Caco-2 (cell line): ENCODE measurements at regions not wholly inside any gene's neighbourhood (a gene's known extent, or its start where the extent isn't known, plus 50 kb on each side); places are given as distances from the start of the nearest gene placed in this dataset.

Experiments
- BruUV-seq: library from RNA; stranded (reverse); fragments of 400-500 nt; replicated peaks from 2 replicates; lab custom pipeline; 2021; lab: Mats Ljungman, UMichigan
- CTCF ChIA-PET: fragments of 300-600 bp; sonication (Branson Sonifier 250); formaldehyde crosslinking; loops from one replicate; lab custom pipeline; 2022; ENCODE audit warnings: antibody characterized with exemption; lab: Charles Lee
- POLR2A ChIA-PET: fragments of 300-600 bp; sonication (Branson Sonifier 250); formaldehyde crosslinking; loops from one replicate; lab custom pipeline; 2022; ENCODE audit warnings: antibody characterized with exemption; lab: Charles Lee
- DNase-seq, 2 experiments: peaks; one replicate each; pipeline versions ENCODE4 v3.0.0 to v3.0.0-alpha.2; 2020 to 2022
- H3K27me3 ChIP-seq: replicated peaks from 2 replicates; pipeline ENCODE4 v1.6.0; 2011; ENCODE audit warnings: low read length; ENCODE audit not compliant: control insufficient read depth, insufficient read depth
- H3K36me3 ChIP-seq: 2 replicates; pipeline ENCODE4 v1.5.1; 2011; ENCODE audit warnings: low read length; ENCODE audit not compliant: control insufficient read depth, insufficient read depth
- H3K4me1 ChIP-seq: fragments of 250-450 bp; sonication (Bioruptor Pico); 2 replicates; pipeline ENCODE4 v1.5.1; 2020; ENCODE audit warnings: mild to moderate bottlenecking
- H3K4me3 ChIP-seq: 2 replicates; pipeline ENCODE4 v1.5.1; 2011; ENCODE audit warnings: low read depth, mild to moderate bottlenecking, control low read depth, low read length
- H3K9me3 ChIP-seq: fragments of 250-450 bp; sonication (Bioruptor Pico); 2 replicates; pipeline ENCODE4 v1.5.1; 2020; ENCODE audit warnings: mild to moderate bottlenecking, moderate library complexity
- H3K27ac Mint-ChIP-seq: one replicate; pipeline ENCODE4 v1.8.0; 2022; ENCODE audit warnings: mixed read lengths; ENCODE audit not compliant: unreplicated experiment
- H3K27me3 Mint-ChIP-seq: one replicate; pipeline ENCODE4 v1.8.0; 2022; ENCODE audit warnings: mixed read lengths; ENCODE audit not compliant: insufficient read depth, unreplicated experiment
- H3K36me3 Mint-ChIP-seq: one replicate; pipeline ENCODE4 v1.8.0; 2022; ENCODE audit warnings: mild to moderate bottlenecking, mixed read lengths; ENCODE audit not compliant: insufficient read depth, unreplicated experiment
- H3K4me1 Mint-ChIP-seq: one replicate; pipeline ENCODE4 v1.8.0; 2022; ENCODE audit warnings: low read depth, mixed read lengths; ENCODE audit not compliant: unreplicated experiment
- H3K4me3 Mint-ChIP-seq: one replicate; pipeline ENCODE4 v1.8.0; 2022; ENCODE audit warnings: mild to moderate bottlenecking, moderate library complexity, mixed read lengths; ENCODE audit not compliant: unreplicated experiment
- H3K9me3 Mint-ChIP-seq: one replicate; pipeline ENCODE4 v1.8.0; 2022; ENCODE audit warnings: mixed read lengths; ENCODE audit not compliant: unreplicated experiment
- CTCF ChIP-seq, 2 experiments: fragments of 200-600 bp in 1 of 2; IDR thresholded peaks; 1 replicate in 1 of 2; 2 replicates in 1 of 2; pipeline versions ENCODE4 v1.5.1 to v1.8.0; 2011 to 2022; ENCODE audit warnings: antibody characterized with exemption in 1 of 2, control low read depth in 1 of 2, inconsistent platforms in 1 of 2, low read depth in 1 of 2, low read length in 1 of 2, mild to moderate bottlenecking in 1 of 2, moderate library complexity in 1 of 2; ENCODE audit not compliant: insufficient read depth in 1 of 2, severe bottlenecking in 1 of 2, unreplicated experiment in 1 of 2
- intact Hi-C: fragments of 100-400 bp; cut with micrococcal nuclease; formaldehyde crosslinking; loops from one replicate; pipeline ENCODE4 v1.10.0; 2022; ENCODE audit not compliant: unreplicated experiment

GRCh38 chr22:44412136-44412731, 85.8 kb downstream of the RTL6 start:
- H3K9me3 Mint-ChIP-seq = peaks cover 18% of the 10 kb centered on the region
- Histone ChIP-seq H3K4me1 (no peaks in the 10 kb centered on the region), H3K4me3 (no peak overlapping the region), H3K27me3 (no peaks in the 10 kb centered on the region), H3K9me3 (no peaks in the 10 kb centered on the region; the same call in 1 of the 2 replicates), H3K36me3 (no peaks in the 10 kb centered on the region)
- TF ChIP-seq CTCF (IDR thresholded peaks at IDR 0.05; ENCODE audit: insufficient read depth in 1 of 2, low read depth in 1 of 2, low read length in 1 of 2, severe bottlenecking in 1 of 2, unreplicated experiment in 1 of 2) = no peak
- no peaks in the 10 kb centered on the region for H3K4me1 Mint-ChIP-seq
- H3K27ac Mint-ChIP-seq = no peak overlapping the region
- ChIA-PET CTCF (no interaction called here), POLR2A (no interaction called here)
- DNase-seq = no peak
- H3K36me3 Mint-ChIP-seq = no peaks in the 10 kb centered on the region
- no peak overlapping the region for H3K4me3 Mint-ChIP-seq
- intact Hi-C loops = no loop called here
- no TSS peak for BruUV-seq
- peaks cover 21% of the 10 kb centered on the region for H3K27me3 Mint-ChIP-seq

GRCh38 chr22:44411226-44412135, 86.6 kb downstream of the RTL6 start:
- no peak for DNase-seq
- CTCF ChIA-PET = no interaction called here
- TF ChIP-seq CTCF (IDR thresholded peaks at IDR 0.05; ENCODE audit: insufficient read depth in 1 of 2, low read depth in 1 of 2, low read length in 1 of 2, severe bottlenecking in 1 of 2, unreplicated experiment in 1 of 2) = no peak
- H3K27me3 ChIP-seq = no peaks in the 10 kb centered on the region
- Mint-ChIP-seq H3K9me3 (peaks cover 13% of the 10 kb centered on the region), H3K27ac (no peak overlapping the region), H3K27me3 (peaks cover 24% of the 10 kb centered on the region), H3K4me3 (no peak overlapping the region), H3K36me3 (no peaks in the 10 kb centered on the region), H3K4me1 (no peaks in the 10 kb centered on the region)
- H3K9me3 ChIP-seq = no peaks in the 10 kb centered on the region
- POLR2A ChIA-PET = no interaction called here
- H3K4me1 ChIP-seq = no peaks in the 10 kb centered on the region
- no peak overlapping the region for H3K4me3 ChIP-seq
- H3K36me3 ChIP-seq = no peaks in the 10 kb centered on the region
- intact Hi-C loops = no loop called here
- BruUV-seq = no TSS peak

GRCh38 chr22:44410451-44410991, 87.5 kb downstream of the RTL6 start:
- Mint-ChIP-seq H3K4me1 (no peaks in the 10 kb centered on the region), H3K9me3 (peaks cover 3% of the 10 kb centered on the region), H3K27me3 (peaks cover 20% of the 10 kb centered on the region), H3K36me3 (no peaks in the 10 kb centered on the region), H3K4me3 (no peak overlapping the region), H3K27ac (no peak overlapping the region)
- intact Hi-C loops = no loop called here
- H3K4me3 ChIP-seq = no peak overlapping the region
- BruUV-seq = no TSS peak
- ChIA-PET CTCF (interaction anchor here (0.6 to 1.5 kb wide), 2 partner anchors 22 to 417 kb away, joined by 3 to 4 read pairs; no protein-coding TSS in a partner anchor), POLR2A (no interaction called here)
- no peak for TF ChIP-seq CTCF (IDR thresholded peaks at IDR 0.05; ENCODE audit: insufficient read depth in 1 of 2, low read depth in 1 of 2, low read length in 1 of 2, severe bottlenecking in 1 of 2, unreplicated experiment in 1 of 2)
- no peaks in the 10 kb centered on the region for H3K4me1 ChIP-seq
- no peaks in the 10 kb centered on the region for H3K9me3 ChIP-seq
- no peaks in the 10 kb centered on the region for H3K27me3 ChIP-seq
- no peaks in the 10 kb centered on the region for H3K36me3 ChIP-seq
- no peak for DNase-seq
